ENCODE measurements at regions not wholly inside any gene's neighbourhood (a gene's known extent, or its start where the extent isn't known, plus 50 kb on each side); places are given as distances from the start of the nearest gene placed in this dataset.

DNA sequence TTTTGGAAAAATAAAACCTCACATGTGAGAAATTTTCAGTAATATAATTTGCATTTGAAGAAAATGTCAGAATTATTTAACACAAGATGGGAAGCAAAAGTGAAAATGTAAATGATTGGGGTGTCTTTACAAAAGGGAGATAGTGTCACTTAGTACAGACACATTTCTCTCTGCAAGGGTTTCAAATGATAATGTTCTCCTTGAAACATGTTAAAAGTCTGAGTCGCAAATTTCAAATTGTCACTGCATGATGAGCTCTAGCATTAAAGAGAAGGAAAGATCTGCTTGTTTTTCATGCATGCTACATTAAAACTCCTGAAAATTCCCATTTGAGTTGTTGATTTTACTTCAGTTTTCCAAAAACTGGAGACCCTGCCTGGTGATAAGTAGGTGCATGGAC, 122.0 kb upstream of the LDB2 start:
- TF ChIP-seq, protein P1, sequence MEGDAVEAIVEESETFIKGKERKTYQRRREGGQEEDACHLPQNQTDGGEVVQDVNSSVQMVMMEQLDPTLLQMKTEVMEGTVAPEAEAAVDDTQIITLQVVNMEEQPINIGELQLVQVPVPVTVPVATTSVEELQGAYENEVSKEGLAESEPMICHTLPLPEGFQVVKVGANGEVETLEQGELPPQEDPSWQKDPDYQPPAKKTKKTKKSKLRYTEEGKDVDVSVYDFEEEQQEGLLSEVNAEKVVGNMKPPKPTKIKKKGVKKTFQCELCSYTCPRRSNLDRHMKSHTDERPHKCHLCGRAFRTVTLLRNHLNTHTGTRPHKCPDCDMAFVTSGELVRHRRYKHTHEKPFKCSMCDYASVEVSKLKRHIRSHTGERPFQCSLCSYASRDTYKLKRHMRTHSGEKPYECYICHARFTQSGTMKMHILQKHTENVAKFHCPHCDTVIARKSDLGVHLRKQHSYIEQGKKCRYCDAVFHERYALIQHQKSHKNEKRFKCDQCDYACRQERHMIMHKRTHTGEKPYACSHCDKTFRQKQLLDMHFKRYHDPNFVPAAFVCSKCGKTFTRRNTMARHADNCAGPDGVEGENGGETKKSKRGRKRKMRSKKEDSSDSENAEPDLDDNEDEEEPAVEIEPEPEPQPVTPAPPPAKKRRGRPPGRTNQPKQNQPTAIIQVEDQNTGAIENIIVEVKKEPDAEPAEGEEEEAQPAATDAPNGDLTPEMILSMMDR (IDR thresholded peaks at IDR 0.05; ENCODE audit: low read depth, low read length, poor library complexity, severe bottlenecking), result no peak
- no peak for TF ChIP-seq EZH2phosphoT487 (IDR thresholded peaks at IDR 0.05; ENCODE audit: borderline replicate concordance, low read length)

All from DOHH2 (cell line).